Epidermal melanocyte (primary cell): ENCODE measurements at regions not wholly inside any gene's neighbourhood (a gene's known extent, or its start where the extent isn't known, plus 50 kb on each side); places are given as distances from the start of the nearest gene placed in this dataset.

Experiments used
- DNase-seq: peaks from one replicate; pipeline ENCODE4 v3.0.0; 2011; ENCODE audit warnings: low spot score; ENCODE audit not compliant: insufficient read length

DNA sequence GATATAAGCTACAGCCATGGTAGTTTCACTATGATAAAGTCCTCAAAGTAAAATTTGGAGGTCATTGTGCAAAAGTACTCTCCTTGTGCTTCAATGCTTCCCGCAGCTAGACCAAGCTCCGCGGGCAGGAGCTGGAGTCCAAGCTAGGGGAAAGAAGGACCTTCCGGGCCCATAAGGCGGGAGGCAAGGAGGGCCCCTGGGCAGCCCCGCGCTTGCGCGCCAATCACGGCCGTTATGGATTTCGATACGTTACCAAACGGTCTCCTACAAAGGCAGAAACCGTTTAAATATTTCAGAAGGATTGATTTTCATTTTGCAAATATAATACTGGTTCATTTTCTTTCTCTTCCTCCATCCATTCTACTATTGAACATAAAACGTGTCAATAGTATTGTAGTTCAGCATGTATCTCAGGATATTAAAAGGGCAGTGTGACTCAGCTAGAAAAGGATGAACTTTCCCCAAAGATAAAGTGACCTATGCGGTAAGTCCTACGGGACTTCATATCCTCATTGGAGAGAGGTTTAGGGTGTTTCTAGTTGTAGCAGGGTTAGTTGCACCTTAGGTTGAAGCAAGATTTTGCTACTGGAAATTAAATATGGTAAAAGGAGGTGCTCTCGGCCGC is 128.0 kb downstream of the KIF20B start:
- no peak for DNase-seq

- DNase-seq = no peak
Measured at GRCh38 chr10:89829887-89830269, 128.5 kb downstream of the KIF20B start.

- no peak for DNase-seq
Measured at GRCh38 chr10:89830624-89831023, 129.2 kb downstream of the KIF20B start.

- no peak for DNase-seq
Measured at GRCh38 chr10:89836840-89837164, 135.4 kb downstream of the KIF20B start.

DNA sequence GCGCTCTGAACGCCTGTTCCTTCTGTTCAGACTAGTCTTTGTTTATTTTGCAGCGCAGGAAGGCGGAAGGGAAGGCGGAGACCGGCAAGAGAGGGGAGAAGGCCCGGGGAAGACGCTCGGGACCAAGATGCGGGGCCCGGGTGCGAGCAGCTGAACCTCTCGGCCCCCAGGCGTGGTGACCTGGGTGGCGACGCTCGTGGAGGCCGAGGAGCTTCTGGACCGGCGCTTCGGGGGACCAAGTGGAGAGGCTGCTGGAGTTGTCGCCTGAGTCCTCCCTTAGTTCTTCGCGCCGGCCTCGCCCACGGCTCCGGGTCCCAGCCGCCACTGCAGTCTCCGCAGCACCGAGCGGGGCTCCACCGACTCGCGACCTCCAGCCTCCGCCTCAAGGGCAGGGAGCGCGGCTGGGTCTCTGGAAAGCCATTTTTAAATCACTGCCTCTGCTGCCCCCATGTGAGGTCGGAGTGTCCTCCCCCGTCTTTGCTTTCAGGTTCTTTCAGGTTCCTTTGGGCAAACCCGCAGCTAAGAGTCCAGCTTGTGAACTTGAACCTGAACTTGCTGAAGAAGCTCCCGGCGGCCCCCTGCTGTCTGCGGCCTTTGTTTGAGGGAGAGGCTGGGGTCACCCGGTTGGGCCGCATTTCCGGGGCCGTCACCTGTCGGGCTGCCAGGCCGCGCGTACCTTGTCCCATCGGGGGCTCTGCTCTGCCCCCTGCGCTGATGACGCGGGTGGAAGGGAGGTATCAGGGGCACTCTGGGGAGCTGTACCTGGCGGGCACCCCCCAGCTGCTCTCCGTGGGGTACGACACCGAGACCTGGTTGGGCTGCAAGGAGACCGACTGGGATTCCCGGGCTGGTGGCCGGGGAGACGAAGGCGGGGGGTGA is 136.0 kb downstream of the KIF20B start:
- no peak for DNase-seq

DNA sequence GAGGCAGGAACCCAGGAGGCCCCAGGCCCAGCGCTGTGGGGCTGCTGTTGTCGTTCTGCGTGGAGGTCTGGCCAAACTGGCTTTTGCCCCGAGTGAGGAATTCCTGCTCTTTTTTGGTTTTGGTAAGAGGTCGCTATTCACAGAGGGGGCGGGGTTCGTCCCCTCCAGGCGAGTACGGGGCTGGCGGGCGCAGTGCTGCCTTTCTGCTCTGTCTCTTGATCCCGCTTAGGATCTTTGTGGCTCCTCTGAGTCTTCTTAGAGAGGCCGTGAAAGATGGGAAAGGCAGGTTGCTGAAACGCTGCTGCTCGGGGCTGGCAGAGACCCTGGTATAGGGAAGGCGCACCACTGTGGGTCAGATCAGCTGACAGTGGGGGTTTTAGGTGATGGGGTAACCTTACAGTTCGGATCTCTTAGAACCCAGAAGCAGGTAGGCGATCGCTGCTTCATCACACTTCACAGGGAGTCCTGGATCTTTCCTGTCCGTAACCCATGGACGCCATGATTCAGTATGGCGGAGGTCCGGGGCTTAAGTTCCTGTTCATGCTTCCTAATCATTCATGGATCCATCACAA is 136.7 kb downstream of the KIF20B start:
- DNase-seq = no peak

DNA sequence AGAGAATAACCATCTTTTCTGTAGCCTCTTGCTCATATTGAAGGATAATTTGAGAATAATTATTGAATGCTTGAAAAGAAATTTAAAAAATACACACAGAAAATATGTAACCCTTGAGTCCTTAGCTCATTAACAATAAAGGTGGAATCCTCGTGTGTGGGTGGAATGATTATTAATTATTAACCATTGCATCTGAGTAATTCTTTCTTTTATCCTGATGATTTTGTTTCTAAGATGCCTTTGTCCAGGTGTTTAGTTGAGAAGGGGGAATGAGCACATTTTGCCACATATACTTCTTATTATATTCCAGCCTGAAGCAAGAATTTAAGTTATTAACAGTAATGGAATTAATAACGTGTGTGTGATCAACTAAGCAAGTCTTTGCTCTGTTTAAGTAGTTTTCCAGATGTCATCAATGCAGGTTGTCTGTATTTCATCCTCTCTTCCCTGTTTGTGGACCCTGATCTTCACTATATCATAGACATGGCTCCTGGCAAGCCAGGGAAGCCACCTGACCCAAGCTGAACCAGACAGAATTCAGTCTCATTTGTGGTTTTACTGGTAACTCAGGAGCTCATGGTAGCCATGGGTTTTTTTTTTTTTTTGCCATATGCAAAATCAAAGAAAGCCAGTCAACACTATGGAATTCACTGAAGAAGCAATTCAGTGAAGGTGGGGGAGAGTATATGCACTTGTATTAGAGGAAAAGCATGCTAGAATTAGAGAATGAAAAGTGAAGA is 144.3 kb downstream of the KIF20B start:
- DNase-seq = no peak

GRCh38 chr10:89846281-89846630 is 144.9 kb downstream of the KIF20B start:
- DNase-seq = no peak

DNA sequence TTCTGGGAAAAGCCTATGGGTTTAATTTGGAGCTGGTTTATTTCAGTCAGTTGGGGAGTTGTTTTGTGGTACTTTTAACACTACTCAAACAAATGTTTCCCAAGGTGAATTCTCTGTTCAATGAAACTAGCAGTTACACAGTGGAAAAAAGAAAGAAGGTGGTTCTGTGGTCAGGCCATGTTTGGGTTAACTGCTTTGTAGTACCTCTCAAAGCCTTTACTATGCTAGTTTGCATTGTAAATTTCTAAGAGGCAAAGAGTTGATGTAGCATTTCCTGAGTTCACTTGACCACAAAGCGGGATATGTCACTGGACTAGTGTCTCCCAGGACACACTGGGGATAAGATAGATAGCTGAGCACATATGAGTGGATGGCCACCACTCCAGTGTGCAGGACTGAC is 145.4 kb downstream of the KIF20B start:
- DNase-seq = no peak

- no peak for DNase-seq
Measured at GRCh38 chr10:89852872-89853271, 151.5 kb downstream of the KIF20B start.

- DNase-seq = no peak
Measured at GRCh38 chr10:89853781-89854191, 152.4 kb downstream of the KIF20B start.

GRCh38 chr10:89857431-89858042 is 156.1 kb downstream of the KIF20B start:
- no peak for DNase-seq

DNA sequence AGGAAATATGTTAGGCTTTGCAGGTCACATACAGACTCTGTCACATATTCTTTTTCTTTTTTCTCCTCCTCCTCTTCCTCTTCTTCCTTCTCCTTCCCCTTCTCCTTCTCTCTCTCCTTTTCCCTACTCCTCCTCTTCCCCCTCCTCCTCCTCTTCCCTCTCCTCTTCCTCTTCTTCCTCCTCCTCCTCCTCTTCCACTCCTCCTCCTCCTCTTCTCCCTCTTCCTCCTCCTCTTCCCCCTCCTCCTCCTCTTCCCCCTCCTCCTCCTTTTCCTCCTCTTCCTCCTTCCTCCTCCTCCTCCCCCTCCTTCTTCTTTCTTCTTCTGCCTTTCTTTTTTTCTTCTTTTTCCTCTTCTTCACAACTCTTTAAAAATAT is 159.8 kb downstream of the KIF20B start:
- no peak for DNase-seq

DNA sequence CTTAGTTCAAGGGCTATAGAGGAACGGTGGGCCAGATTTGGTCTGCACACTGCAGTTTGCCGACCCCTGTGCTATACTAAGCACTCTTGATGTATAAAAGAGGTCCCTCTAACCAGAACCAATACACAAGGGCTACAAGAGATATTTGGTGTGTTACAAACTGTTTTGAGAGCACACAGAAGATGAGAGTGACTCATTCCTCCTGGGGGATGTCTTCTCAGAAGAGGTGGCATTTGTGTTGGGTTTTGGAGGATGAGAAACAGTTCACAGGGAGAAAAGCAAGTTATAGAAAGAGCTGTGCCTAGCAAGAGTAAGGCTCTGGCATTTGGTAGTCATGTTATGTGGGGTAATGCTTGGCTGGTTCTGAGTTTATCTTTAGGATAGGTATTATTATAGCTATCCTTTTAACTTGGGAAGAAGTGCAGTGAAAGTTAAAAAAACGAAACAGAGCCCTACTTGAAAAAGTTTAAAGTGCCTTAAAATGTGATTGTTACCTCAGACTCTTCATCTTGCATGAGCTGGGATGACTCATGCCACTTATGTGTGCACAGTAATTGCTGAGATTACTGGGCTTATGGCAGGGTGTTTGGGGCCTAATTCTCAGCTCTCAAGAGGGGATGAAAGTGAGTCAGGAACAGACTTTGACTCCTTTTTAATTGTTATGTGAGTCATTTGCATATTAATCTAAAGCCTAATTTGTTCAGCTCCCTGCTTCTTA is 160.4 kb downstream of the KIF20B start:
- no peak for DNase-seq

DNA sequence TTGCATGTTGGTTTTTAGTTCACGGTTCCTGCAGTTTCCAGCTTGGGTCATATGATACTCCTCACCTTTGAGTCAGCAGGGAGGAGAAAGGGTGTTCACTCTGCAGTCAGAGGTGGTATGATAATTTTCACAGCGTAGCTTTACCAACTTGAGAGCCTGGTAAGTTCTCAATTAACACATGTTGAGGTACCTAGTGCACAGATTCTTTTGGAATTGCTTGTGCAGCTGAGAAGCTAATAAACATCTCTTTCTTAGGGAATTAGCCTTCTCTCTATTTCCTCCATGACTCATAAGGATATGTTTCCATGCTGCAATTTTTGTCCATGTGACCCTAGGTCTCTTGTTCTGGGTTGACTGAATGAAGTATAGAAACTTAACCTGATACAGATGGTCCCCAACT is 166.6 kb downstream of the KIF20B start:
- no peak for DNase-seq

- DNase-seq = no peak
Measured at GRCh38 chr10:89869180-89869579, 167.8 kb downstream of the KIF20B start.

GRCh38 chr10:89869592-89870156 is 168.3 kb downstream of the KIF20B start:
- no peak for DNase-seq

- DNase-seq = no peak
Measured at GRCh38 chr10:89870936-89871335, 169.5 kb downstream of the KIF20B start.

- DNase-seq = no peak
Measured at GRCh38 chr10:89873055-89873454, 171.7 kb downstream of the KIF20B start.

DNA sequence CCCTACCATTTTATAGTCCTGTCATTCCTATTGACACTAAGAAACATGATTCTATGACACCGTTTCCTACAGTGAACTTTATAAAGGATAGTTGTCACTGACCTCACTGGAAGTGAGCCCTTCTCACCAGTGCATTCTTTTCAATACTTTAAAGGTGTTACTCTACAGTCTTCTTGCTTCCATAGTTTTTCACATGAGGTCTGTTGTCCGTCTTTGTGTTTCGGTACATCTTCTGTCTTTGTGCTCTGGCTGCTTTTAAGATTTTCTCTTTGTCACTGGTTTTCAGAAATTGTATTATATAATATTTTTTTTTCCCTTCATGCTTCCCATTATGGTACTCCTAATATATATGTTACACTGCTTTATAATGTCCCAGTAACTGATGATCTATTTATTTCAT is 174.2 kb downstream of the KIF20B start:
- no peak for DNase-seq

DNA sequence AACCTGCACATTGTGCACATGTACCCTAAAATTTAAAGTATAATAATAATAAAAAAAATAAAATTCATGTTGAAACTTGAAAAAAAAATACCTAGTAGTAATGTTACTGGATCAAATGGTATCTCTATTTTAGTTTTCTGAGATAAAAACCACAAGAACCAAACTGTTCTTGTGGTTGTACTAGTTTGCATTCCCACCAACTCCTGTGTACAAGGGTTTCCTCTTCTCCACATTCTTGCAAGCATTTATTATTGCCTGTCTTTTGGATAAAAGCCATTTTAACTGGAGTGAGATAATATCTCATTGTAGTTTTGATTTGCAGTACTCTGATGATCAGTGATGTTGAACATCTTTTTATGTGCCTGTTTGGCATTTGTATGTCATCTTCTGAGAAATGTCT is 177.7 kb downstream of the KIF20B start:
- no peak for DNase-seq
